Coronary artery (tissue), 2 donors: ENCODE measurements at regions not wholly inside any gene's neighbourhood (a gene's known extent, or its start where the extent isn't known, plus 50 kb on each side); places are given as distances from the start of the nearest gene placed in this dataset.
A peak's percentile ranks its signal among the peaks of the same experiment; 100 is the strongest.

Experiments used
- DNase-seq: peaks from one replicate; pipeline ENCODE4 v3.0.0-alpha.2; 2017; ENCODE audit warnings: low spot score
- H3K27ac ChIP-seq, 2 donors: fragments of 200-600 bp; sonication (generic); one replicate each; pipeline ENCODE4 v1.5.1; 2016 to 2019
- H3K4me3 ChIP-seq: fragments of 200-600 bp; sonication (generic); 2 replicates; pipeline ENCODE4 v1.5.1; 2016; ENCODE audit warnings: mild to moderate bottlenecking, moderate library complexity
- CTCF ChIP-seq: fragments of 200-600 bp; sonication (generic); IDR thresholded peaks from one replicate; pipeline ENCODE4 v1.5.1; 2019; ENCODE audit warnings: antibody characterized with exemption

- Histone ChIP-seq H3K27ac (no peak overlapping the region), H3K4me3 (no peak overlapping the region)
- DNase-seq: no peak
- TF ChIP-seq CTCF: no peak
Measured at GRCh38 chr14:103256406-103256805, 77.6 kb upstream of the EIF5 start.

- TF ChIP-seq CTCF: no peak
- no peak overlapping the region for H3K27ac ChIP-seq
- DNase-seq: no peak
- H3K4me3 ChIP-seq: no peak overlapping the region
Measured at GRCh38 chr14:103257211-103257962, 76.7 kb upstream of the EIF5 start.

GRCh38 chr14:103258211-103258610 is 75.8 kb upstream of the EIF5 start:
- Histone ChIP-seq H3K27ac (no peak overlapping the region), H3K4me3 (no peak overlapping the region)
- TF ChIP-seq CTCF: no peak
- no peak for DNase-seq

DNA sequence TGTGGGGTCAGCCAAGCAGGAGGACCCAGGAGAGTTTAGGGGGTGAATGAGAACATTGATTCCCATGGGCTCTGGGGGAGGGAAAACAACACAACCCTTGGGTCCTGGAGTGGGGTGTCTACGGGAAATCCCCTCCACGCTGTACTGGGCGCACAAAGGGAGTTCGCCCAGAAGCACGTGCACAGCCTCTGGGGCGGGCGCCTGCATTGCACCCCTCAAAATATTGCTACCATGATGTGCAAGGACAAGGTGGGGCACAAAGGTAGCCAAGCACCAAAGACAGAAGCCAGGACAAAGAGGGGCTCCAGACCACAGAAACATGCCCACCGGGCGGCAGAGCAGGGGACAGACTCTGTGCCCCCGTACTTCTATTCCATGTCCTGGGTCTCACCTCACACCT is 74.9 kb upstream of the EIF5 start:
- no peak overlapping the region for H3K27ac ChIP-seq
- DNase-seq: no peak
- no peak overlapping the region for H3K4me3 ChIP-seq
- no peak for TF ChIP-seq CTCF

DNA sequence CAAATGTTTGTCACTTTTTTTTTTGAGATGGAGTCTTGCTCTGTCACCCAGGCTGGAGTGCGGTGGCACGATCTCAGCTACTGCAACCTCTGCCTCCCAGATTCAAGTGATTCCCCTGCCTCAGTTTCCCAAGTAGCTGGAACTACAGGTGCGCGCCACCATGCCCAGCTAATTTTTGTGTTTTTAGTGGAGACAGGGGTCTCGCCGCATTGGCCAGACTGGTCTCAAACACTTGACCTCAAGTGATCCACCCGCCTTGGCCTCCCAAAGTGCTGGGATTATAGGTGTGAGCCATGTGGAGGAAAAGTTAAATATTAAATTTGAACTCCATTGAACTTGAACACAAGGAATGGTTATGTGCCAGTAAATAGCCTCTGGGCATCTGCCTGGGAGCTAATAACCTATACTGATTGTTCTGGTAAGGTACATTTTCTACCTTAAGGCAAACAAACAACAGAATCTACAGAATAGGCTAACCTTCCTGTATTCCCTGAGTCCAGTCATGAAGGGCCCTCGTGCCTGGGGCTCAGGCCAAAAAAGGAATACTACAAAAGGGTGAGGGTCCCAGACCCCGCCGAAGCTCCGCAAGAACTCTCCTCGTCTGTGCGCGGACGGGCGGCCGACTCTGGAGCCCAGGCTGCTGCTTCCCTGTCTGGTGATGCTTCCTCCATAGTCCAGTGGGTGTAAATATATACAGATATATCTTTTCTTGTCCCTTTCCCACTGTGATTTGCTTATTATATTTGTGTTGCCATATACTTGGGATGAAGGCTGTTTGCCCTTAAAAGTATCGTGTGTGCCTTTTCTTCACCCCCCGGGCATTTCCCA is 74.0 kb upstream of the EIF5 start:
- no peak for DNase-seq
- TF ChIP-seq CTCF: no peak
- peak overlapping the region; percentile 69 to 71 for H3K27ac ChIP-seq
- H3K4me3 ChIP-seq: peak overlapping the region; percentile 69

GRCh38 chr14:103260629-103261124 is 73.4 kb upstream of the EIF5 start:
- no peak for TF ChIP-seq CTCF
- H3K4me3 ChIP-seq: peak overlapping the region; percentile 69
- no peak for DNase-seq
- H3K27ac ChIP-seq: peak overlapping the region; percentile 69 to 71
